GM12874 (cell line): ENCODE measurements at regions not wholly inside any gene's neighbourhood (a gene's known extent, or its start where the extent isn't known, plus 50 kb on each side); places are given as distances from the start of the nearest gene placed in this dataset.

ENCODE experiments used
- CTCF ChIP-seq: IDR thresholded peaks from 2 replicates; pipeline ENCODE4 v1.5.1; 2011; ENCODE audit warnings: low read depth, mild to moderate bottlenecking, control low read depth, low read length, moderate library complexity; ENCODE audit not compliant: insufficient read depth

GRCh38 chr1:221888218-221888617 lies 146.3 kb upstream of the DUSP10 start:
- no peak for TF ChIP-seq CTCF

- no peak for TF ChIP-seq CTCF
Measured at GRCh38 chr1:221887758-221888157, 145.9 kb upstream of the DUSP10 start.

GRCh38 chr1:221887415-221887746 lies 145.5 kb upstream of the DUSP10 start:
- TF ChIP-seq CTCF: no peak

- TF ChIP-seq CTCF: no peak
Measured at GRCh38 chr1:221886743-221887414, 145.0 kb upstream of the DUSP10 start.

- no peak for TF ChIP-seq CTCF
Measured at GRCh38 chr1:221886311-221886710, 144.4 kb upstream of the DUSP10 start.

GRCh38 chr1:221884821-221885220 lies 142.9 kb upstream of the DUSP10 start:
- TF ChIP-seq CTCF: no peak

GRCh38 chr1:221881805-221882581 lies 140.1 kb upstream of the DUSP10 start:
- no peak for TF ChIP-seq CTCF
